GM19324 (cell line): ENCODE measurements at regions not wholly inside any gene's neighbourhood (a gene's known extent, or its start where the extent isn't known, plus 50 kb on each side); places are given as distances from the start of the nearest gene placed in this dataset.

Experiments
- ATAC-seq: cut with Tn5 transposase; IDR thresholded peaks from one replicate; pipeline ENCODE4 v1.9.1; 2021; ENCODE audit warnings: mild to moderate bottlenecking, moderate library complexity; ENCODE audit not compliant: unreplicated experiment, low FRiP score

- ATAC-seq = no peak
Measured at GRCh38 chr6:96460052-96460700, 61.4 kb upstream of the UFL1 start.

- ATAC-seq = no peak
Measured at GRCh38 chr6:96465321-96465903, 56.2 kb upstream of the UFL1 start.

GRCh38 chr6:96466147-96466863 lies 55.3 kb upstream of the UFL1 start:
- no peak for ATAC-seq

- no peak for ATAC-seq
Measured at GRCh38 chr6:96467814-96468213, 53.8 kb upstream of the UFL1 start.

- ATAC-seq = no peak
Measured at GRCh38 chr6:96468281-96468680, 53.3 kb upstream of the UFL1 start.

GRCh38 chr6:96468681-96469224 lies 52.9 kb upstream of the UFL1 start:
- ATAC-seq = no peak

- ATAC-seq = no peak
Measured at GRCh38 chr6:96469312-96469711, 52.3 kb upstream of the UFL1 start.

GRCh38 chr6:96470296-96470695 lies 51.3 kb upstream of the UFL1 start:
- ATAC-seq = no peak
